CD4-positive, alpha-beta T cell treated with Interleukin-1 beta for 1 hour (primary cell): ENCODE measurements at regions not wholly inside any gene's neighbourhood (a gene's known extent, or its start where the extent isn't known, plus 50 kb on each side); places are given as distances from the start of the nearest gene placed in this dataset.

ENCODE experiments used
- DNase-seq, 2 donors: peaks; one replicate each; pipeline ENCODE4 v3.0.0-alpha.2; 2020 to 2022

DNA sequence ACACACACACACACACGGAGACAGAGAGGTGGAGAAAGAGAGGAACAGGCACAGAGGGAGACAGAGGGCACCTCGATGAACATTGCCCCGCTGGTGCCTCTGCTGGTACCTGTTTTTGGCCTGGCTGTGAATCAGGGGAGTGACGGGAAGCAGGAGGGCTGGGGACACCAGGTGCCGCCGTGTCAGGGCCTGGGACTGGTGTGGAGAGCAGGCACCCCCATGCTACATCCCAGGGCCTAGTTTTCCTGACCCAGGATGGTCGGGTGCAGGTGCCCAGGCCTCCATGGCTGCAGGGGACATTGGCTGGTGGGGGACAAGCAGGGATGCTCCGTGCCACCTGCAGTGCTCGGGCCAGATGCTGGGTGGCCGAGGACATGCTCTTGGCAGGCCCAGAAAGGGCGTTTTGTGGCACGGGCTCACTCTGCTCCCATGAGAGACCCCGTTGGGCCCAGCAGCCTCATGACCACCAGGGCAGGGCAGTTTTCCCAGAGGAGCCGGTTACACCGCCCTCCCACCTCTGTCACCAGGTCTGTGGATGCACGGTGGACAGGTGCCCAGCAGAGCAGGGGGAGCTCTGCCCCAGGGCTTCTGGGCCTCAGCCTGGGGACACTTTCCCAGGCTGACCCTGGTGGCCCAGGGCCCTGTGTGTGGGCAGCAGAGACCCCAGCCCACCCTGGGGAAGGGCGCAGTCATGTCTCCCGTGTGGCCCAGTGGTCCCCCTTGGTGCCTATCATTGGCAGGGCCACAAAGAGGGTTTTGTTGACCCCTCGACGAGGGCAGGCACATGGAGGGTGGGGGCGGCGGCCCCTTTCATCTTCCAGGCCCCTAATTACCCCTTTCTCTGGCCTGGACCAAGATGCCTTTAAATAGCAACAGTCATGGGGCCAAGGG is 207.5 kb upstream of the RTL1 start:
- no peak for DNase-seq

DNA sequence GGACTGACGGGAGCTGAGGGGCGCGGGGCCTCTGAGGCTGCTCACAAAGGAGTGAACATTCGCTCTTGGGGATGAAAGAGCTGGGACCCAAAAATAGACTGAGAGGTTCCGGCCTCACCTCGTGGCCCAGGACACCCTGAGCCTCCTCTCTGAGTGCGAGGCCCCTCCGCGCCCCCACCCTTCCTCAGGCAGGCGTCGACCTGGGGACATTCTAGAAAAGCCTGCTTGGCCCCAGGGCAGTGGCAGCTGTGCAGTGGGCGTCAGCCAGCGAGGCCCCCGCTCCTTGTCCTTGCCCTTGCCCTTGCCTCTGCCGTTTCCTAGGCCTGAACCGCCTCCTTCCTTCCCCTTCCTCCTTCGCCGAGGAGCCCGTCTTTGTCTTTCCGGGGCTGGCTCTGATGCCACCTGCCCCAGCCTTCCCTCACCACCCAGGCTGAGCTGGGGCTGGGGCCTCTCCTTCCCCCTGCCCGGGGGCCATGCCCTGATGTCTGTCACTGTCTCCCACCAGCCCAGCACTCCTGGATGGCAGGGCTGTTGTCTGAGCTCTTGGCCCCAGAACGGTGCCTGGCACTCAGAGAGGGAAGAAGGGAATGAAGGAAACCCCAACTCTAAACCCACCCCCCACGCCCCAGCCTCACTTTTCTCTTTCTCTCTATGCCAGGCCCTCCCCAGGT is 208.2 kb upstream of the RTL1 start:
- DNase-seq = no peak

DNA sequence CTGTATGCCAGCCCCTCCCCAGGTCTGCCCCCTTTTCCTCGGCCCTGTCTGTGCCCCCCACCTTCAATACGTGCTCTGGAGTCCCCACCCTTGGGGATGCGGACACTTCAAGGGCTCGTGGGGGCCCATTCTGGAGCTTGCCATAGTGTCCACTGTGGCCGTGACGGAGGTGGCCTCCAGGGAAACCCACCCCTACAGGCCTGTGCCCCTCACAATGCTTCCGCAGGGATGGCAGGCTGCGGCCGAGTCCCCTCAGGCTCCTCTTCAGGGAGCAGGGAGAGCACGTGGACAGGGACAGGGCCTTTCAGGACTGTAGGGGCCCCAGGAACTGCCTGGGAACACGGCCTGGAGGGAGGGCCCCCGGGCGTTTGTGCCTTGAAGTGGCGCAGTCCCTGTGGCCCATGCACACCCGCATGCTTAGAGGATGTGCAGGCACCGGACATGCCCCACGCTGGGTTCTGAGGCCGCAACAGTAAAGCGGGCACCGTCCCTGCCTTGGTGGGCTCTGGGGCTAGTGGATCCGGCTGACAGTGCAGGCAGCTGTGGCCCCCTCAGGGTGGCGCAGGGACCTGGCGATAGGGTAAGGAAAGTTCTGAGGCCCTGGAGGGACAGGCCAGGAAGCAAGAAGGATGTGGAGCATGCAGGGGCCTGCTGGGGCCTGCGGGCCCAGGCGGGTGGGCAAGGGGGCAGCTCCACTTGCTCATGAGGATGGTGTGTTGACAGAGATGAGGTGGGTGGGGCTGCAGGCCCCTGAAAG is 209.0 kb upstream of the RTL1 start:
- DNase-seq = no peak

DNA sequence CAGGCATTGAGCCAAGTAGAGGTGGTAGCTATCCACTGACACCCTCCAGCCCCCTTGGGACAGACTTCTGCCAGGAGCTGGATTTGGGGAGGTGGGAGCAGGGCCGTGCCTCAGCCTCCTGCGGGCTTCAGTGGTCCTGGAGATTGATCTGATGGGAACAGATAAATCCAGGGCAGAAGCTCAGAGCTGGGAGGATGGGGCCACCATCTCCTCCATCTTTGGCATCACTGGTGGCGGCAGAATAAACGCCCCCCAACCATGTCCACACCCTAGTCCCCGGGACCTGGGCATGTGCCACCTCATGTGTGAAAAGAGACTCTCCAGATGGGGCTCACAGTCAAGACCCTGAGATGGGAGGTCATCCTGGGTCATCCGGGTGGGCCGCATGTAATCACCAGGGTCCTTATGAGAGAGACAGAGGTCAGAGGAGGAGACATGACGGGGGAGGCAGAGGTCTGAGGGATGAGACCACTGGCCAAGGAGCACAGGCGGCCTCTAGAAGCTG is 209.6 kb upstream of the RTL1 start:
- no peak for DNase-seq

DNA sequence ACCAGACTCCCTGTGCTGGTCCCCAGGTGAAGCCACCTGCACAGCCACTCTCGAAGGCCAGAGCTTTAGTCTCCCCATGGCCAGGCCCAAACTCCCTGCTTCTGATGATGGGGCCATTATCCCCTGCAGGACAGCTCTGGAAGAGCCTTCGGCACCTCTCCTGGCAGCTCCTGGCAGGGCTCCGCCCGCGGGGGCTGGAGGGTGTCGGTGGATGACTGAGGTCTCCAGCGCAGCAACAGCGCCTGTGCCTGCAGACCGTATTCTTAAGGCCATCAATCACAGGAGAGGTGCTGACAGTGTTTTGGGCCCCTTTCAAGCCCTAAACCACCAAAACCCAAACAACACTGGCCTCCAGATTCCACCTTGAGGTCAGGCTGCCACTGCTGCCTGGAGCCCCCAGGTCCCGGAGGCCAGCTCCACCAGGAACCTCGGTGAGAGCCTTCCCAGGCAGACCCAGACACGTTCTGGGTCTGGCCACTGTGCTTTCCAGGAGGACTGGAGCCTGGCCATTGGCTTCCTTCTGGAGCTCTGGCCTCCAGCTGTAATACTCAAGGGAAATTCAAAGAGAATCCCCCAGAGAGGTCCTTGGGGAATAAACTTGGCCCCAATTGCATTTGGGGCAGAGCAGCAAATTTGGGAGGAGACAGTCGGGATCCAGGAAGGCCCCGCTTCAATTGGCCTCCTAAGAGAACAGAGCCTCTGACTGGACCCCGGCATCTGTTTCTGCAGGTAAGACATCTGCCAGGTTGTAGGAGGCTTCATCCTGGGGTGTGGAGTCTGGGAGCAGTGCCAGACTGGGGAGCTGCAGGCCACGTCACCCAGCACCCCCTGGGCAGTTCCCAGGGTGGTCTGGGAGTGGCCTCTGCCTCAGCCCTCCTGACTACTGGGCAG is 210.6 kb upstream of the RTL1 start:
- no peak for DNase-seq

DNA sequence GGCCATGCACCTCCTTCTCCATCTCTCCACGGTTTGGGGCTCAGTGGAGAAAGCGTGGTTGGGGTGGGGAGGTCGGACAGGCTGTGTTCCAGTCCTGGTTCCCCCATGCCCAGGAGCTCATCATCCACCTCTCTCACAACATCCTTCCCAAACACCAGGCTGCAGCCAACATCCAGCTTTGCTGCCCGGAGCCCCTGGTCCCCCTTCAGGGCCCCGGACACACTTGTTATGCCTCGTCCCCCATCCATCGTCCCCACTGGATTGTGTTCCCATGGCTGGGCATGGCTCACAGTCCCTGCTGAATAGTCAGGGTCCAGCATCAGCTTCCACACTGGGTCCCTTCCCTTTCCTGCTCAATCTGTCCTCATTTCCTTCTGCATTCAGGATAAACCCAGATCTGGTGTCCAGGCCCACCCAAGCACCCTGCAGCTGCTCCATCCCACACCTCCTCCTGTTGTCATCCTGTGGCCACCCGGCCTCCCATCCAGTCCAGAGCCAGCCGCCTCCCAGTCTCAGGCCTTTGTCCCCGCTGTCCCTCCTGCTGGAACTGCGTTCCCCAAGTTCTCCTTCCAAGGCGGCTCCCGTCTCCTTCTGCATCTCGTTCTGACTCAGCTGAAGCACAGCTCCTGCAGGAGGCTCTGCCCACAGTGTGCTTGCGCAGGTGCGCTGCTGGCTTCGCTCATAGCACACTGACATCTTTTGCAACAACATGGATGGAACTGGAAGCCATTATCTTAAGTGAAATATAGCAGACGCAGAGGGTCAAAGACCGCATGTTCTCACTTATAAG is 211.4 kb upstream of the RTL1 start:
- DNase-seq = no peak

DNA sequence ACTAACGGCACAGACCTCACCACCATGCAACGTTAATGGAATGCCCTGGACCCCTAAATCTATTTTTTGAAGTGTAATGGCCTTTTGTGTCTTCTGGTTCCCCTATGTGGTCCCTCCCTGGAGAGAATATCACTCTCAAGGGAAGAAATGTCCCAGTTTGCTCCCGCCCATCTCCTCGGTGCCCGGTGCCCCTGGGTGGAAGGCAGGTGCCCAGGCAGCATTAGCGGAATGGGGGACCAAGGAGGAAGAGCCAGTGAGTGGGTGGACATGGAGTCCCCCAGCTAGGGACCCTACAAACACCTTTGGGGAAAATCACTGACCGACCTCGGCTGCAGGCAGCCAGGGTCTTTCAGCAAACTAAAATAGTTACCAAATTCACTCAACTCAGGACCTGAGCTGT is 212.1 kb upstream of the RTL1 start:
- no peak for DNase-seq

DNA sequence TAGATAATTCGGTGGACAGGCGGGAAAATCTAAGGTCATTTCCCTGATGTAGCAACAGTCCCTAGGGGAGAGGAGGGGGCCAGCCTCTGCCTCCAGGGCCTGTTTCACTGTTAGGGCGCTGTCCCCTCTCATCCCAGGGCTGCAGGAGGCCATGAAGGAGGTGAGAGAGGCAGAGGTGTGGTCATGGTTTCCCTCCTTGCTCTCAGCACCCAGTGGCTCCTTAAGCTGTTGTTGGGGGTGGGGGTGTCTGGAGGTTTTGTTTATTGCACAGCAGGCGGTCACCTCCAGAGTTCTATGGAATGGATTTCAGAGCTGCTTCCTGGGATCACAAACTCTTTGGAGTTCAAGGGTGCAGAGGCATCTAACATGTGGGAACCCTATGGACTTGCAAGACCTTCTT is 212.5 kb upstream of the RTL1 start:
- DNase-seq = no peak

DNA sequence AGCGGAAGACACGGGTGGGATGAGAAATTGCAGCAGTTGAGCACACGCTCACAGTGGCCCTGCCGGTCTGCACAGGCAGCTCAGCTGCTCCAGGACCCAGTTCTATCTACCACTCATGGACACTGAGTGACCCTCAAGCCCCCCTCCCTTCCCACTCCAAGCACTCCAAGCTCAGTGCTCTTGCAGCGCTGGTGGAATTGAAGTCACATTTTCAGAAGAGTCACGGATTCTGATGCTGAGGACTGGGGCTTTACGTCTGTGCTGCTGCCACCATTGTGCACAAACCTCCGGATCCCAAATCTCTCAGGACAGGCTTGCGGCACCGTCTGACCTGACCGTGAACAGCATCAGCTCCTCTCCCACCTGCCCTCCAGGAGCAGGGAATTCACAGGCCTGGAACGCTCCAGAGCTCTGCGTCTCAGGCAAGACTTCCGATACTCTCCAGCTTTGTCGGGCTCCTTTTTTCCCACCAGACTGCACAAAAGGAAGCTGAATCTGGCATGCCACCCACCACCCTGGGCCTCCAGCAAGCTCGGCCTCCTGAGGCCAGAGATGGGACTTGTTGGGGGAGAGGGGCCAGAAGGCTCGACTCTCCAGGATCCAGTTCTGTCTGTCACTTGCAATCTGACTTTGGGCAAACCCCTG is 213.1 kb upstream of the RTL1 start:
- no peak for DNase-seq

DNA sequence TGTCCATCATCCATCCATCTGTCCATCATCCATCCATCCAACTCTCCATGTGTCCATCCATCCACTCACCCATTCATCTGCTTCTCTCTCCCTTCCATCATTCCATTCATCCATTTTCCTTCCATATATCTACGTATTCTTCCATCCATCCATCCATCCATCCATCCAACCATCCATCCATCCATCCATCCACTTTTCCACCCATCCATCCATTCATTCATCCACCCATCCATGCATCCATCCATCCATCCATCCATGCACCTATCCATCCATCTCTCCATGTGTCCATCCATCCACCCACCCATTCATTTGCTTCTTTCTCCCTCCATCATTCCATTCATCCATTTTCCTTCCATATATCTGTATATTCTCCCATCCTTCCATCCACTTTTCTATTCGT is 214.0 kb upstream of the RTL1 start:
- DNase-seq = no peak

DNA sequence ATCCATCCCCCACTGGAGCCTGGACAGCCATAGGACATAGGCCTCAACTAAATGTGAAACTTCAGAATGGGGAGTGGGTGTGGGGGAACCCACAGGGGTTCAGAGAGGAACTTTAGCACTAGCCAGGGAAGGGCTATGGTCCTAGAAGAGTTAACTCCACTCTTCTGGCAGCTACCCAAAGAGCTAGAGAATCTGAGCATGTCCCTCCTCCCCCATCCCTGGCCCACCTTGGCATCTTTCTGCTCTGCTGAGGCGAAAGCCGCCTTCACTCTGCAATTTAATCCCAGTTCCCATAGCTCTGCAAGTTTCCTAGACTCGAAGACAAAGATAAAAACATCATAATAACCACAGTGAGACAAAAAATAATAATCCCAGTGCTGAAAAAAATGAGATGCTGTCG is 214.7 kb upstream of the RTL1 start:
- DNase-seq = no peak

DNA sequence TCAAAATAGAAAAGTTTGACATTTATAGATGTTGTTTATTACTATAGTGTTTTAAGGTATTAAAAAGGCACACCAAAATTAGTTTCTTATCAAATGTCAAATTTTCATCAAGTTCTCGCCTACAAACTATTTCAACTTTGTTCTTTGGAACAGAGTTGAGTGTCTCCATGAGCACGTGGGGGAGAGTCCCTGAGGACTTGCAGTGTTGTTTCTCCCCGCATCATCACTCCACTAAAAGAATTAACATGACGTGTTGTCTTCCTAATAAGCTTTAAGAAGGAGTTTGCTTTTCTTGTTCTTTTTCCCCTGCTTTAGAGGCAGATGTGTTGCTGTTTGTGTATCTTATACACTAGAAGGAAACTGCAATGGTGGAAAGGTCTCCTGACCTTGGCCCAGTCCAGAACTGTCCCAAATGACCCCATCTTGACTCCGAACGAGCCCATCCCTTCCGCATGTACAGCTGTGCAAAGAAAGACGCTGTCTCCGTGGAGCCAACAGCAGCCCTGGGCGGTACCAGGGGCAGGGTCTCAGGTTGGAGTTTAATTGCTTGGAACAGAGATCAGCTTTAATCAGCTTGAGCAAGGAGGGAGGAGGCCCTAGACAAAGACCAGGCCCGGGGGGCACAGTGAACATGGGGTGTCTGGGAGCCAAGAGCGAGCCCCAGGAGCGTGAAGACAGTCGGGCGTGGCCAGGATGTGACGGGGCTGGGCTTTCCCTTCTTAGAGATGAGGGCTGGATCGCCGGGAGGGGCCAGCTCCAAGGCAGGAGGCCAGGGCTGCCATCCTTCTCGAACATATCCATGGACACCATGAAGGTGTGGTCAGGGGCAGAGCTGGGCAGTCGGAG is 215.4 kb upstream of the RTL1 start:
- DNase-seq = no peak

DNA sequence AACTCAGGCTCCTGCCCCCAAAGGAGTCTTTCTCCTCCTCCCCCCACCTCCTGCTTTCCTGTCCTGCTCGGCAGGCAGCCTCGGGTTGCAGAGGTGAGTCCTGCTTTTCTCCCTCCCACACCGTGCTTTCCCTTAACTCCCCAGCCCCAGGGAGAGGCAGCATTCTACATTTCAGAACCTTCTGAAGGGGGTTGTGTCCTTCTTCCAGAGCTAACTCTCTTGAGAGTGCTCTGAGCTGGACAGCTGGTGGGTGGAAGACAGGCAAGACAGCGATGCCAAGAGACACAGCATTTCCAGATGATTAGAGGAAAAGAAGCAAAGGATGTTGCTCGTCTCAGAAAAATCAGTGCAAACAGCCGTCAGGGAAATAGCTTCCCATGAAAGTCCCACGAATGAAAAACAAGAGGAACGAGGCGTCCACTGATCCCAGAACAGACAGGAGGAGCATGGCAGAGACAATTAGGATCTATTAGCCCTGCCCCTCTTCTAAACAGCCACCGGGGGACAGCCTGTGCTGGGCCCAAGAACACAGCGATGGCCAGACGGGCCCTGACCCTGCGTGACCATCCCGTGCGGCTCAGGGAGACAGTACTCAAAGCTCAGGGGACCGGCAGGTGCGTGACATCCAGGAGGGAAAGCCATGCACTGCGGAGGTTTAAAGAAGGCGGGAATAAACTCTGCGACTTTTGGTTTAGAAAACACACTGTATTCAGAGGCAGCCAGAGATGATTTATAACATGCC is 216.5 kb upstream of the RTL1 start:
- DNase-seq = no peak

DNA sequence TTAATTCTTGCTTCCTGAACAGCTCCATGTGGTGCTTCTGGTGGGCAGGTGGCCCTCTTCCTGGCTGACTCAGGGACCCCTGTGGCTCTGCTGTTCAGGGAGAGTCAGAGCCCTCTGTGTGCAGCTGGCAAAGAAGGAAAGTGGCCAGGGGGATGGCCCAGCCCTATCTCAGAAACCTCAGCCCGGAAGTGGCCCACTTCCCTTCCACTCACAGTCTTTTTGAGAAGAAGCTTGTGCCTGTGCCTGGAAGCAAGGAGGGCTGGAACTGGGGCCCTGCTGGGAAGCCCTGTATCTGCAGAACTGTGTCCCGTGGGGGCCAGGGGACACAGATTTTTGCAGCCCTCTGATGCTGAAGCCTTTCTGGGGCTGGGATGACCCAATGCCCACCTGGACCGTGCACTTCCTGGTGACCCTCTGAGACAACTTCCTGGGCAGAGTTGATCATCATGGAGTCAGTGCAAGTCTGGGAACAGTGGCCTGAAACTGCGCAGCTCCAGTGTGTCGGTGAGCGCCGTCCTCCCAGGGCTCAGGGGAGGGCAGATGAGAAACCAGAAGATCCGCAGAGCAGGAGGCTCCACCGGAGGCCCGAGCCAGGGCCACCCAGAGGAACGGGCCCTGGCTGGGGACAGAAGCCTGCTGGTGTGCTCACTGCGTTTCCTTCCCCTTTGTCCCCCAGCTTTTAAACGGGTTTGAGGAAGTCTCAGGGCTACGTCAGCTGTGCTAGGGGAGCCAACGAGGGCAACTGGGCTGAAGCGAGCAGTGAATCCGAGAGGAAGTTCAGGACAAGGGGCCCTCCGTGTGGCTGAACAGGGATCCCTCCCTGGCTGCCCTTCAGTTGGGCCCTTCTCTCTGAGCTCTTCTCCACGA is 217.4 kb upstream of the RTL1 start:
- DNase-seq = peak; percentile 25 to 76

DNA sequence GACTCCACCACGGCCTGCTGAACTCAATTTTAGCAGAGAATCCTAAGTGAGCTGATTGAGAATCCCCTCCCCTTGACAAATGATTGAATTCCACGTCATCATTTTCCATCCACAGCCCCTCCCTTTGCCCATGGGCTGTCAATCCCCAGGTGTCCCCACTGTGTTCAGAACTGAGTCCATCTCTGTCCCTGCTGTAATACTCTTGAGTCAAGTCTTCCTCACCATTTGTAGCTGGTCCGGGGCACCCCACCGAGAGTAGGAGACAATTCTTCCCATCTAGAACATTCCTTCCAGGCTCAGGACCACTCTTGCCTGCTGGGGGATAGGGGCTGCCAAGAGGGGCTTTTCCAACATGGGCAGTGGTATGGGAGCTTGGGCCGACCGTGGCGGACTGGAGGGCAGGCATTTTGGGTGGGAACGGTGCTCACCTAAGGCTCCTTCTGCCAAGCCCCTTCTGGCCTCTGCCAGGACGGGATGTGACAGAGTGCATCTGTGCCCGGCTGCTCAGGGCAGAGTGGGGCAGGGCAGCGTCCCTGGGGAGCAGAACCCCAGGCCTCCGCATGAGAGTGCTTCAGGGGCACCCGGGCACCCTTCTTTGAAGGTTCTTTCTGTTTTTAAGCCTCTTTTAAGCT is 218.1 kb upstream of the RTL1 start:
- DNase-seq = no peak

DNA sequence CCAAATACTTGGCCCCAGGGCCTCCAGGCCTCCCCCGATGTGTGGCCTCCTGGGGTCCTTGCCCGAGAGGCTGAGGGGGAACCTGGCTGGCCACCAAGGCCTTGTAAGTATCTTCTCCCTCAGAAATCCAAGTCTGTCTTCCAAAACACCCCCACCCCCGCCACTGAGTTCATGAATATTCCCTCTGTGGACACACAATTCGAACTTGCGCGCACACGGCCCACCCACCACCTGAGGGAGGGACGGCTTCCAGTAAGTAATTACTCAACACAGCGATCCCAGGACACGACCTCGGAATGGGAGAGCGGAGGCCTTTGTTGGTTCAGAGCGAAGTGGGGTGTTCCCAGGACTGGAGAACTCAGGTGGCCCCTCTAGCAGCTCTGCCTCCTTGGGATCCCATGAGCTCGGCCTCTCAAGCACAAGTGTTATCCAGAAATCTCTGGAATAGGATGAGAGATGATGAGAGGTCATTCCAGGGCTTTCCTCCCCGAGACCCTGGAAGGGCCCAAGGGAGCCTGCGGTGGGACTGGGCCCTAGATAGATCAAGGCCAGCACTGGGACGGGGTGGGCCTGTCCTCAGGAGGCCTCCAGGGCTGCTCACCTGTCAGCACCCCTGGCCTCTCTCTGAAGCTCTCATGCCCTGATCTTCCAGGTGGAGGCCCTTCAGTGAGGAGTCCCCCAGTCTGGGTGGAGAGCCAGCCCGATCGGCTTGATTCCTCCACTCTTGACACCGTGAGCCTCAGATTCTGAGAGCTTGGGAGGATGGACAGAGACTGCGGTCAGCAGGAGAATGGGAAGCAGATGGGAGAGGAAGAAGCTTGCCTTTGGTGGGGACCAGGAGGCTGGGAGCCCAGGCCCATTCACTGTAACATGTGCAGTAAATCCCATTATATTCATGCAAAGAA is 219.0 kb upstream of the RTL1 start:
- no peak for DNase-seq
